Osteoblast (primary cell): ENCODE measurements at regions not wholly inside any gene's neighbourhood (a gene's known extent, or its start where the extent isn't known, plus 50 kb on each side); places are given as distances from the start of the nearest gene placed in this dataset.

Experiments
- DNase-seq: peaks from one replicate; pipeline ENCODE4 v3.0.0; 2011; ENCODE audit warnings: low spot score, mixed read lengths; ENCODE audit not compliant: insufficient read length; ENCODE audit errors: missing footprints
- H2AFZ ChIP-seq: 2 replicates; pipeline ENCODE4 v1.6.0; 2011; ENCODE audit warnings: mild to moderate bottlenecking, low read length
- H3K27ac ChIP-seq: 2 replicates; pipeline ENCODE4 v1.5.1; 2011; ENCODE audit warnings: mild to moderate bottlenecking, low read depth, low read length, moderate library complexity
- H3K27me3 ChIP-seq: 2 replicates; pipeline ENCODE4 v1.6.0; 2012; ENCODE audit warnings: mild to moderate bottlenecking, control low read depth, inconsistent platforms, low read length, moderate library complexity; ENCODE audit not compliant: insufficient read depth
- H3K36me3 ChIP-seq: 2 replicates; pipeline ENCODE4 v1.5.1; 2011; ENCODE audit warnings: mild to moderate bottlenecking, low read length, control low read depth, moderate library complexity; ENCODE audit not compliant: insufficient read depth
- H3K4me1 ChIP-seq: 2 replicates; pipeline ENCODE4 v1.5.1; 2011; ENCODE audit warnings: mild to moderate bottlenecking, low read length, control low read depth, moderate library complexity; ENCODE audit not compliant: insufficient read depth
- H3K4me2 ChIP-seq: 2 replicates; pipeline ENCODE4 v1.6.0; 2011; ENCODE audit warnings: mild to moderate bottlenecking, low read length; ENCODE audit not compliant: insufficient read depth
- H3K4me3 ChIP-seq: fragments of 200-600 bp; sonication (generic); 3 replicates; pipeline ENCODE4 v1.5.1; 2012; ENCODE audit warnings: mild to moderate bottlenecking, low read length, inconsistent platforms; ENCODE audit not compliant: insufficient read depth
- H3K79me2 ChIP-seq: 2 replicates; pipeline ENCODE4 v1.6.0; 2012; ENCODE audit warnings: mild to moderate bottlenecking, low read length, control low read depth, inconsistent platforms; ENCODE audit not compliant: insufficient read depth
- H3K9me3 ChIP-seq: 2 replicates; pipeline ENCODE4 v1.5.1; 2011; ENCODE audit warnings: low read depth, low read length, control low read depth
- H4K20me1 ChIP-seq: 2 replicates; pipeline ENCODE4 v1.6.0; 2012; ENCODE audit warnings: mild to moderate bottlenecking, low read length, control low read depth; ENCODE audit not compliant: insufficient read depth
- CTCF ChIP-seq: IDR thresholded peaks from 2 replicates; pipeline ENCODE4 v1.5.1; 2011; ENCODE audit warnings: mild to moderate bottlenecking, low read depth, low read length, moderate library complexity; ENCODE audit errors: extremely low read depth

GRCh38 chr13:47463726-47464125 is 537.3 kb downstream of the SUCLA2 start:
- no peak overlapping the region for H3K4me3 ChIP-seq
- no peaks in the 10 kb centered on the region for H4K20me1 ChIP-seq
- no peaks in the 10 kb centered on the region for H3K9me3 ChIP-seq
- H3K36me3 ChIP-seq = no peaks in the 10 kb centered on the region
- no peak for TF ChIP-seq CTCF
- H3K27me3 ChIP-seq = no peaks in the 10 kb centered on the region
- no peak overlapping the region for H3K27ac ChIP-seq
- no peak overlapping the region for H3K4me2 ChIP-seq
- peak overlapping the region; percentile 40 for H2AFZ ChIP-seq
- no peak for DNase-seq
- no peaks in the 10 kb centered on the region for H3K4me1 ChIP-seq
- no peaks in the 10 kb centered on the region for H3K79me2 ChIP-seq

- Histone ChIP-seq H3K9me3 (no peaks in the 10 kb centered on the region), H3K4me1 (no peaks in the 10 kb centered on the region), H3K36me3 (no peaks in the 10 kb centered on the region), H3K4me3 (no peak overlapping the region), H3K79me2 (no peaks in the 10 kb centered on the region), H3K27me3 (no peaks in the 10 kb centered on the region), H3K4me2 (no peak overlapping the region), H2AFZ (no peak overlapping the region), H3K27ac (no peak overlapping the region), H4K20me1 (no peaks in the 10 kb centered on the region)
- DNase-seq = no peak
- TF ChIP-seq CTCF = no peak
Measured at GRCh38 chr13:47463002-47463401, 538.1 kb downstream of the SUCLA2 start.

DNA sequence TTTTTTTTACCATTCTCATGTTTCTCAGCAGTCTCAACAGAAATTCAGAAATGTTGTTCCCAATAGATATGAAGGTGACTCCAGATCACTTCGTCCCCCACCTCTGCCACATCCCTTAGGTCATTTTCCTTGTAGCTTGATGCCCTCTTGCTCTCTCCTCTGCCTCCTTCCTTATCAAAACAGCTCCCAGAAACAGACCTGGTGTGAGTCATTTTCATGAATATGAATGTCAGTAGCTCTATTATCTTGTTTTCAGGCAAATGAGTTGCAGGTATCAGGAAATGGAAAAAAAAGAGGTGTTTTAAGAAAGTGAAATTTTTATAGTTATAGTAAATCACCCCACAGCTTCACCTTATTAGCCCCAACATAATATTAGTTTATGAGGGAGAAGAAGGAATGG is 539.3 kb downstream of the SUCLA2 start:
- Histone ChIP-seq H3K4me3 (no peak overlapping the region), H3K36me3 (no peaks in the 10 kb centered on the region), H3K4me2 (no peak overlapping the region), H2AFZ (no peak overlapping the region), H4K20me1 (no peaks in the 10 kb centered on the region), H3K4me1 (peaks cover 4% of the 10 kb centered on the region), H3K79me2 (no peaks in the 10 kb centered on the region), H3K27ac (no peak overlapping the region), H3K9me3 (no peaks in the 10 kb centered on the region), H3K27me3 (no peaks in the 10 kb centered on the region)
- no peak for TF ChIP-seq CTCF
- DNase-seq = peak; percentile 39

GRCh38 chr13:47459512-47459911 is 541.6 kb downstream of the SUCLA2 start:
- H2AFZ ChIP-seq = no peak overlapping the region

More at GRCh38 chr13:47459512-47459911, 541.6 kb downstream of the SUCLA2 start:
- H3K27me3 ChIP-seq = no peaks in the 10 kb centered on the region
- H3K4me3 ChIP-seq = no peak overlapping the region
- H3K4me2 ChIP-seq = no peak overlapping the region
- H4K20me1 ChIP-seq = no peaks in the 10 kb centered on the region
- no peaks in the 10 kb centered on the region for H3K9me3 ChIP-seq
- peak; percentile 40 for TF ChIP-seq CTCF
- DNase-seq = no peak
- no peaks in the 10 kb centered on the region for H3K36me3 ChIP-seq
- H3K79me2 ChIP-seq = no peaks in the 10 kb centered on the region
- H3K4me1 ChIP-seq = peaks cover 9% of the 10 kb centered on the region
- H3K27ac ChIP-seq = no peak overlapping the region
